ENCODE measurements at regions not wholly inside any gene's neighbourhood (a gene's known extent, or its start where the extent isn't known, plus 50 kb on each side); places are given as distances from the start of the nearest gene placed in this dataset.
"Not testable (repeated sequence)": the region's sequence is repeated elsewhere in the genome, so short reads cannot be mapped to it uniquely, and the experiment has no call there.

DNA sequence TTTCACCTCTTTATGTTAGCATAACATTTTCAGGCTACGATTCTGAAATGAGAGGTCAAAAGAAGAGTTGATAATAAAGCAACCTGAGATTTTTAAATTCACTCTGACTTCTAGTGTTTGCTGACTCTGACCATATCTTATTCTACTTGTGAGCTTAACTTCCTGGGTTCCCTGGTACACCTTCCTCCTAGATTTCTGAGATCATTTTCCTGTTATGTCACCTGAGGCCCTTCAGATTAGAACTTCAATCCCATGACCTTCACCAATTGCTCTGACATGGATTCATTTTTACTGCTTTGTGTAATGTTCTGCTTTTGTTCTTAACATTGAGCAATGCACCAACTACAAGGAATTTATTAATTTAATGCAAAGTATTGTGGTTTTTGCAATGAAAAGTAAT, 542.9 kb upstream of the FLRT2 start:
- DNase-seq (ENCODE audit: low spot score), result no peak

DNA sequence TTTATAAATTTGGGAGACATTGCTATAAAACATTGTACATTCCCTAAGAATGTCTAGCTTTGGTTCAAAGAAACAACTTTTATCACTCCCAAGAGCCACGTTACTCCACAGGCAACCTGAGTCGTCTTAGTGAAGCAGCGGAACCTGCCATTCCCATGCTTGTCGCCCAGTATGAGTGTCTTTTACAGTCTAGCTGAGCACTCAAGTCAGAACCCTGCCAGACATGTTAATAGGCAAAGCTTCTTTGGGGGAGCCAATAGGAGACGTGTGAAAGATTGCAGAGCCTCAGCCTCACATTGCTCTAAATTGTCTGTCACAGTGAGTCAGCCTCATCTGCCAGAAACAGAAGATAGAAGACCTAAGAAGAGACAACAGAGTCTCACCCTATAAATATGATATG, 541.6 kb upstream of the FLRT2 start:
- DNase-seq (ENCODE audit: low spot score), result no peak

DNA sequence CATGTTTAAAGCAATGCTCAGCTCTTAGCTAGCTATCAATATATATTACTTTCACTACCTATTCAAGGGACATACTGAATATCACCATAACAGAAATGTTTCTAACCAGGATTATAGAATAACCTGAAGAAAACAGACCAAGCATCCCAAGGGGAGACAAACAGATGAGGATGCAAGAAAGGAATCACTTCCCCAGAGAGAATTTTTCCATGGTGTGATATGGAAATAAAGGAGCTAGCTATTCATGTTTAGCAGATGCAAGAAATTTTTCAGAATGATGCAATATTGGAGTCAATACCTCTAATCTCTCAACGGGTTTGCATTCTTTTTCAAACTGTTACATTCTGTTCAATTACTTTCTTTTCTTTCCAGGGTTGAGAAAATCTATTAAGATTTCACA, 538.9 kb upstream of the FLRT2 start:
- DNase-seq (ENCODE audit: low spot score), result no peak

DNA sequence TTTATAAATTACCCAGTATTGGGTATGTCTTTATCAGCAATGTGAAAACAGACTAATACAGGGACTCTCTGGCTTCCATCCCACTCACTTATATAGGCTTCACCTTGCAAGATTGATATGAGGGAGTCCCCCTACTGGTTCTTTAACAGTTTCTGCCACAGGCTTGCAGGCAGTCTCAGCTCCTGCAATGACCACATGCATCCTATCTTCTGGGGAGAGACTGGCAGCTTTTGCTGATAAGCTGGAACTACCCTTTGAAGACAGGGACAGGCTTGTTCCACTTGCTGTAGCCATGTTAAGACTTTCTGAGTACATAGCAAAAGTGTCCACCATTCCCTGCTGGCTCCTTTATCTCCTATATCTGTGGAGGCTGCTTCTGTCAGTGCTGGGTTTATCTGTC, 531.7 kb upstream of the FLRT2 start:
- DNase-seq (ENCODE audit: low spot score), result no peak

DNA sequence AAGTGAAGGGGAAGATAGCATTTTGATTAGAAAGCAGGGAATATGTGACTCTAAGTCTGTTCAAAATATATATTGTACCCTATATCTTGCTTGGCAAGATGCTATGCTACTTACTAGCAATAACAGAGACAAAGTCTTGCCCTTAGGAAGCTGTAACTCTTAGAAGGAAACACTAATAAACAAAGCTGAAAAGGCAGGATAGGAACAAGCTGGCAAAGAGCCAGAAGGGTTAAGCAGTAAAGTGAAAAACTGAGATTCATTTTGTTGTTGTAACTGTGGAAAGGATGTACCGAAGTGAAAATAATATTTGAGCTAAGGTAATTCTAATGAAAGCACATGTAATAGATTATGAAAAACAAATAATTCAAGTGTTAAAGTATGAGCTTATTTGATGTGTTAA, 527.1 kb upstream of the FLRT2 start:
- no peak for DNase-seq (ENCODE audit: low spot score)

DNA sequence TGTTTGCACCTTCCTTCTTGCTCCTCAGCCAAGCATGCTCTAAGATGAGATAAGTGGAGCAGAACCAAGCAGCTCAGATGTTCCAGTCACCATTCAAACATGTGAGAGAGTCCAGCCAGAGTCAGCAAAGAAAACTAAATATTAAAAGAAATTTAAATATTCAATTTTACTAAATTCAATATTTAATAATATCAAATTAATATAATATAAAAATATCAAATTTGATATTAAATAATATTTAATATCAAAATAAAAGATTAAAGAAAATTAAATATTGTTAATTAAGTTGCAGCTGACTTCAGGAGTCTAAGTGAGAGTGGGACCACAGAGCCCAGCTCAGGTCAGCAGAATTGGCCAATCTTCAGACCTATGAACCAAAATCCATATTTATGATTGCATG, 526.1 kb upstream of the FLRT2 start:
- no peak for DNase-seq (ENCODE audit: low spot score)

DNA sequence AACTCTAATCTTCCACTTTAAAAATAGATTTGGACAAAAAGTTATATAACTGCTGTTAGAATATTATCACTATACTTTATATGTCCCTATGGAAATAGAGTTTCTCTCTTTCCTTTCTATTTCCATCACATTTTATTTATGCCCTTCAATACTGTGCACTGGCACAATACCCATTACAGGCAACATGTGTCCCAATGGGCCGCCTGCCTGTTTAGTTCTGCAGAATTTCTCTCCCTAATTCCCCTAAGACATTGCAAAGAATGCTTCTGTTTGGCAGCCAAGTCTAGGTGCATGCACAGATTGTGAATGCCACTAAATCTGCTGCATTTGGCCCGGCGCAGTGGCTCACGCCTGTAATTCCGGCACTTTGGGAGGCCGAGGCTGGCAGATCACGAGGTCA, 520.4 kb upstream of the FLRT2 start:
- DNase-seq (ENCODE audit: low spot score), result no peak

DNA sequence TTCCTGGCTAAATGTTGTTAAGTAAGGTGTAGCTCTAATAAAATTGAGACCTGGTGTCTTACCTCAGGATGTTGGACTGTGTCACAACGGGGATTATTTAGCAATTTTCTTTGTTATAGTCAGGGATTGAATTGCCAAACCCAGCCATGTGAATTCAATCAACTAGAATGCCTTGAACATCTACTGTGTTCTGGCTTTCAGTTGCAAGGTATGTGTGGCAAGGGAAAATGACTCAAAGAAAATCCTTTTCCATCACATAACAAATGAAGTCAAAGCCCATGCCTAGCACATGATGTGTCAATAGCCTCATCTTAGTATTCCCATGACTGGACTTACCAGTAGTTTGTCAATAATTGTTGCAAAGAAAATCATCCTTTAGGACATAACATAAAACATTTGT, 519.8 kb upstream of the FLRT2 start:
- DNase-seq (ENCODE audit: low spot score), result no peak

DNA sequence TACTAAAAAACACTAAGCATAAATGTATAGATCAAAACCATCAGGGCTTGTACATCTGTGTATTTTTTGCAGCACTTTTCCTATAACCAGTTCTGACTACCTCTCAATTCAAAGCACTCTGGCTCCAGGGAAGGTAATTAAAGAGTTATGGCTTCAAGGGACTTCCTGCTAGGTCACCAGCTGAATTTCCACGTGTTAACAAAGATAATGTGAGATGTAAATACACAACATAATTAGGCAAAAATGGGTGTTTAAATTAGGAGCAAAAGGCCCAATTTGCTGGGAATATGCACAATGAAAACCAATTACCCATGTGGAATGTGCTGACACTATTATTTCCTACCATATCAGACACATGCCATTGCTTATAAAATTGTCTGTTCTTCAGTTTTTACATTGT, 513.4 kb upstream of the FLRT2 start:
- no peak for DNase-seq (ENCODE audit: low spot score)

DNA sequence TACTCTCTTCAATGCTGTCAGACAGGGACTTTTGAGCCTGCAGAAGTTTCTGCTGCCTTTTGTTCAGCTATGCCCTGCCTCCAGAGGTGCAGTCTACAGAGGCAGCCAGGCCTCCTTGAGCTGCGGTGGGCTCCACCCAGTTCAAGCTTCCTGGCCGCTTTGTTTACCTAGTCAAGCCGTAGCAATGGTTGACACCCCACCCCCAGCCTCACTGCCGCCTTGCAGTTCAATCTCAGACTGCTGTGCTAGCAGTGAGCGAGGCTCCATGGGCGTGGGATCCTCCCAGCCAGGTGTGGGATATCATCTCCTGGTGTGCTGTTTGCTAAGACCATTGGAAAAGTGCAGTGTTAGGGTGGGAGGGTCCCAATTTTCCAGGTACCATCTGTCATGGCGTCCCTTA, 506.1 kb upstream of the FLRT2 start:
- not testable (repeated sequence) for DNase-seq (ENCODE audit: low spot score)

DNA sequence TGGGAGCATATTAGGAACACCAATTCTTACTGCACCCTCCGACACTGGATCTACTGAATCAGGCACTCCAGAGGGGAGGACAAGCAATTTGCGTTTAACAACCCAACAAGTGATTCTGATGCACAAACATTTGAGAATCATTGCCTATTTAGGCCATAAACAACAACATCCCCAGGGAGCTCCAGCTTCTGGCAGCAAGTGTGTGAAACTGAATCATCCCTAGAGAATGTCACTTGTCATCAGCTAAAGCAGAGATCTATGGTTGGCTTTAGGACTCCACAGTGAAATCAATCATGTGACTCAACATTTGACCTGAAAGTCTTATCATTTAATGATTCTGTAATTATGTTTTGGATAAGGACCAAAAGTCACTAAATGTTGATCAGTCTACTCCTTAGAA, 505.0 kb upstream of the FLRT2 start:
- DNase-seq (ENCODE audit: low spot score), result no peak

DNA sequence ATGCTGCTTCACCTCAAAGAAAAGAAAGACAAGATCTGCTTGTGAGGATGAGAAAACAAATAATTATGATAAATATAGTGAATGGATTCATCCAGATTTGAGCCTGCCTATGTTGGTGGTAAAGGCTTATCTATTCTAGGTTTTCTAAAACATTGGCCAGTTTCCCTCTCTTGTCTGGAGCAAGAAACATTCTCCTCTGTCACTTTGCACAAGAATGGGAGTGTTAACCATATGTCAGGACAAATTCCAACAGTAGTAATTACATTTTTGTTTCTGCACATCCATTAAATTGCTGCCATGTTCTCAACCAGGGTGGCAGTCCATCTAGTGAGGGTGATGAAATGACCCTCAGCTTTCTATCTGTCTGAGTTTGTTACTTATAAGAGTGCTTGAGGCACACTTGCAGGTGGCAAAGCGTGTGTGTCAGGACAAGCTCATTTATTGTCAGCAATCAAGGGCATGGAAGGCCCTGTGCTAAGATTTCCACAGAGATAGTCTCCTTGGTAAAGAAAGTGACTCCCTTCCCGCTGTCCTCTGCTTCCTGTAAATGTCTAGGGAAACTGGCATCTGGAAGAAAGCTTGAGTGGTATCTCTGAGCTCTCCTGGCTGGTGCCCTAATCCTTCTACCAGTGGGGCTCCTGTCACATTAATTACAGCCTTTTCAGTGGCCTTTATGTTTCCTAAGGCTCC, 502.1 kb upstream of the FLRT2 start:
- no peak for DNase-seq (ENCODE audit: low spot score)

DNA sequence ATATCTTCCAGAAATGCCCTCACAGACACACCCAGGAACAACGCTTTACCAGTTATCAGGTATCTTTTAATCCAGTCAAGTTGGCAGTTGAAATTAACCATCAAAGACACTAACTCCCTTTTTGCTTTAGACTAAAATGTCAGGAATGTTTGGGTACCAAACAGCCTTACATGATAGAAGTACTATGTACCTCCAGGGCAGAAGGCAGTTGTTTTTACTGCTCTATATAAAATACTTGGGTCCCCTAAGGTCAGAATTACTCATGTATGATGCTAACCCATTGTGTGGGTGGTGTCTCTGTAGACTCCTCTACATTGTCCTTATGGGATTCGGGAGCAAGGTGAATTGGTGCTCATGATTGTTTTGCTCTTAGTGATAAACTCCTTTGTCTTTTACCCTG, 492.5 kb upstream of the FLRT2 start:
- DNase-seq (ENCODE audit: low spot score), result no peak

DNA sequence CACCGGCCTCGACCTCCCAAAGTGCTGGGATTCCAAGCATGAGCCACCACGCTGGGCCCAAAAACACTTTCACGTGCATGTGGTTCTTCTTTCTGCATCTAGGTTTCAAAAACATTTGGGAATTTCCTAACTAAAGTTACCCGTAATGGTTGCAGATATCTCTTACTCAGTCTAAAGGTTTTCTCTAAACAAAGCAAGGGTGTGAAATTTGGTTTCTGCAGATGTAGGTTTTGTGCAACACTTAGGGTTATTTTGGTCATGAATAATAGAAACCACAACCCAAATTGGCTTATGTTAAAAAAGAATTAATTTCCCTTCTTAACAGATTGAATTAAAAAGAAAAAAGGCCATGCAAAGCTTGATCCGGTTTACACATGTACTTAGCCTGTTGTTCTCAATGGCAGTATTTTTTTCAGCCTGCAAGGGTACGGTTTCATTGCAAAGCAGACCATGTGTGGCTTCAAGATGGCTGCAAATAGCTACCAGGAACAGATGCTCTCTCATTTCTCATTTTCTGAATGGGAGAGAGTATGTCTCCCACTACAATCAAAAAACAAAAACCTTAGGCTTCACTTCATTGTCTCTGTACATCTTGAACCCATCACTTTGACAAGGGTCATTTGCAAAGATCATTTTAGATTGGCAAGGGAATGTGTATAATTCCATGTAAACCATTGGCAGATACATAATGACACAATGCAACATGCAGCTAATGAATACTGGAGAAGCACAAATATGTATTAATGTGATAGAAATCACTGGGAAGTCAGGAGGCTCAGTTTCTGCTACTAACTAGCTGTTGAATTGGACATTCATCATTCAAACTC, 491.2 kb upstream of the FLRT2 start:
- DNase-seq (ENCODE audit: low spot score), result no peak

DNA sequence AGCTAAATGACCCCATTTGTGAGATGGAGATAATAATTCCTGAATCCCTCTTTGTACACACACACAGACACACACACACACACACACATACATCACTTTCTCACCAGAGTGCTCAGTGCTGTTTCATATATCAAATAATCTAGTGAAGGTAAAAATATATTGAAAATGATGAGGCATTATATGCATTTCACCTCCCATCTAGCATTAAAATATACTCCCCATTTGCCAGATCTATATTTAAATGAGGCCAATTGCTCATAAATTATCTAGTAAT, 490.7 kb upstream of the FLRT2 start:
- no peak for DNase-seq (ENCODE audit: low spot score)

DNA sequence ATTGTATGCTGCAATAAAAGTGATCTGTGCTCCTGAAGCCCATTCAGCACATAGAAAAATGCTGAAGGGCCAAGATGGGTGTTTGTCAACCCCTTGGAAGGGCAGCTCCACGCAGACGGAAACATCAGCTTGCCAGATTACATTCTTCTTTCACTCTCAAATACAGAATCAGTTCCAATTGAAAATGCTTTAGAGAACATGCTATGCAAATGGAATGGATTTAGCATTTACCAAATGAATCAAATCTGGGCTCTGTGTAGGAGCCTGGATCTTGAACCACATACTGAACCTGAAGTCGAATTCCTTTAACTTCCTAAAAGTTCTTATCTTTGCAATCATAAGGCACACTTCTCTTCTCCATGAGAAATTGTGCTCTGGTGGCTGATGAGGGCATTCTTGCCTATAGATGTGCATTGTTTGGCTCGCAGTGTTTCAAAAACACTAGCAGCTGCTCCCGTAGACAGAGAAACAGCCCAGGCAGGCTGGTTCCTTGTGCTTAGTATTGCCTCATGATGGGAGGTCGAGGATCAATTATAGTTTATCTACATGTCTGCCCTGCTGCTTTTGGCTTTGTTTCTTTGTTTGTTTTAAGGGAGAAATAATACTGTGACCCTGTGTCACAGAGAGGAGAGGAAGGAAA, 489.8 kb upstream of the FLRT2 start:
- DNase-seq (ENCODE audit: low spot score), result no peak

DNA sequence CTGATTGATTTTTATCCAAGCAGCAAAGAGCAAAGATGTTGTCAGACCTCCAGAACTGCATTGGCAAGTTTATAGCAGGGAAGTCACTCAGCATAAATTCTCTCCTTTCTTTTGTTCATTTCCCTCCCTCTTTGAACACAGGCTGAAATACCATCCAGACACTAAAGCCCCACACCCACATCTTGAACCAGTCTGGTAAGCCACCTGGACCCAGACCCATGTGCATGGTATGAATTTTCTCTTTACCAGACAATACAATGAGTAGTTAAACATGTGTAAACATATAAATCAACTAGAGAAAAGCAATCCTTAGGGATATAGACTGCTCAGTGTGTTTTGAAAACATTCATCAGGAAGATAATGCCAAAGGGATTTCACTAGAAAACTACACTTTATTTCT, 488.3 kb upstream of the FLRT2 start:
- DNase-seq (ENCODE audit: low spot score), result no peak

DNA sequence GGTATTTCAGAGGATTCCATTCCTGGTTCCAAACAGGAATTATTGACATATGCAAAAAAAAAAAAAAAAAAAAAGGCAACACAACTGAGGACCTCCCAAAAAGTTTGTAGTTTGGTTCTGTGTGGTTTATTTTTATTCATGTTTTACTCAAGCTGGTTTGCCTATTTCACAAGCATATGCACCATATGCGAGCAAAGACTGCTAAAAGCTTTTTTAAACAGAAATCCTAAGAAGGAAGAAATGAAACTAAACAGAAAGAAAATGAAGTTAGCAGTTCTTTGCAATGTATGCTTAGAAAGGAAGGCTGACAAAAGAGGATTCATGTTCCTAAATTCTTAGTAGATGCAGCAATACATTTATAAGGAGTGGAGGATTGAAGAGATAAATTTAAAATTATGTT, 487.6 kb upstream of the FLRT2 start:
- no peak for DNase-seq (ENCODE audit: low spot score)

DNA sequence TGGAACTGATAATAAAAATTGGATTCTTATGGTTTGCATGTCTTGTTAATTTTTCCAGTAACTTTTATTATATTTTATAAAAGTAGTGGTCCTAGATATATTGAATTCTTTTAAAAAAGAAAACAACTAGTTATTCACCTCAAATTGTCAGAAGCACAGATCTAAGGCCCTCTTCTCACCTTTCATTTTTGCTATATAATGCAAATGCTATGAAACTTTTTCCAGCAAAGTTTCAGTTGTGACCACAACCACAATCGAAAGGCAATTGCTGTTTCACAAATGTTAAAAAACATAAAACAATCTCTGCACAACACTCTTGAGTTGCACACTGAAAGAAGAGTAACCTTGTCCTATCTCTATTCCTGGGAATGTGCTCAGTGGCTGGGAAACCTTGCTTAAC, 479.8 kb upstream of the FLRT2 start:
- no peak for DNase-seq (ENCODE audit: low spot score)

DNA sequence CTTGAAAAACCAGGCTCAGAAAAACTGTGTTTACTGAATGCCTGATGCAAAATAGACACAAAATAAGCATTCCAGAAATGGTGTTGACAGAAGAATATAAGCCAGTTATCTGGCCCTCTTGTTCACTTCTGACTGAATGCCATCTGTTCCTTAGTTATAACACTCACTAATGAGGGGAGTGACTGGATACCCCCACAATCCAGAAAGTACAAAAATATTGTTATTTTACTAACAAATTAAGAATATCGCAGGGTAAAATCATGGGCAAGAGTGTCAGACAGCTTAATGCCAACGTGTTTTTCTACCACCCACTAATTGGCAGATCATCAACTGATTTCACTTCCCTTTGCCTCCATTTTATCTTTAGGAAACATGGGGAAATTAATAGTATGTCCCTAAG, 477.3 kb upstream of the FLRT2 start:
- DNase-seq (ENCODE audit: low spot score), result no peak

DNA sequence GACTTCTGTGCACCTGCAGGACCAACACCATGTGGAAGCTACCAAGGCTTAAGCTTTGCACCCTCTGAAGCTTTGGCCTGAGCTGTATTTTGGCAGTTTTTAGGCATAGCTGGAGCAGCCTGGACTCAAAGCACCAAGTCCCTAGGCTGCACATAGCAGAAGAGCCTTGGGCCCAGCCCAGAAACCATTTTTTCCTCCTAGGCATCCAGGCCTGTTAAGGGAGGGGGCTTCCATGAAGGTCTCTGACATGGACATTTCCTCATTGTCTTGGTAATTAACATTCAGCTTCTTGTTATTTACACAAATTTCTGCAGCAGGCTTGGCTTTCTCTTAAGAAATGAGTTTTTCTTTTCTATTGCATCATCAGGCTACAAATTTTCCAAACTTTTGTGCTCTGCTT, 475.8 kb upstream of the FLRT2 start:
- DNase-seq (ENCODE audit: low spot score), result no peak

DNA sequence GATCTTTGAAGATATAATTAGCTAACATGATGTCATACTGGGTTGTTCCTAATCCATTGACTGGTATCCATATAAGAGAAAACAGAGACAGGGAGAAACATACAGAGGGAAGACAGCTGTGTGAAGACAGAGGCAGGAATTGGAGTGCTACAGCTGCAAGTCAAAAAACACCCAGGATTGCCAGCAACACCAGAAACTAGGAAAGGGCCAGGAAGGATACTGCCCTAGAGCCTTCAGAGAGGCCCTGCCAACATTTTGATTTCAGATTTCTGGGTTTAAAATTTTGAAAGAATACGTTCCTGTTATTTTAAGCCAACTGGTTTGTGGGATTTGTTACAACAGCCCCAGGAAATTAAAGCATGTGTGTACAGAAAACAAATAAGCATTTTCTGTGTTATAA, 473.7 kb upstream of the FLRT2 start:
- no peak for DNase-seq (ENCODE audit: low spot score)

DNA sequence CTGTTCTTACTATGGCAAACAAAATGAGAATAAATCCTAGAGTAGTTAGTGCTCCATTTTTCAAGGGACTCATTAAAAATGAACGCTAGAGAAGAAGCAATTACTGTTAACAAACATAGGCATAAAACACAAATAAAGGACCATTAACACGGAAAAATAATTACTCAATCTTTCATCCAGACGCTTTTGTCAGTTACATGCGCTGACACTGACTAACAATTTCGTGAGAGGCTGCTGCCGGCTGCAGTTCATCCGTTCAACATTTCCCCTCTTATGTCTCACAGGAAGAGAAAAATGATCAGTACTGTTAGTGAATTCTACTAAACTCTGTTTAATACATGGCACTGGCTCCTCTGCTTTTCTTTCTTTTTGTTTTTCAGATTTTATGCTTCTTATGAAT, 472.7 kb upstream of the FLRT2 start:
- DNase-seq (ENCODE audit: low spot score), result no peak

DNA sequence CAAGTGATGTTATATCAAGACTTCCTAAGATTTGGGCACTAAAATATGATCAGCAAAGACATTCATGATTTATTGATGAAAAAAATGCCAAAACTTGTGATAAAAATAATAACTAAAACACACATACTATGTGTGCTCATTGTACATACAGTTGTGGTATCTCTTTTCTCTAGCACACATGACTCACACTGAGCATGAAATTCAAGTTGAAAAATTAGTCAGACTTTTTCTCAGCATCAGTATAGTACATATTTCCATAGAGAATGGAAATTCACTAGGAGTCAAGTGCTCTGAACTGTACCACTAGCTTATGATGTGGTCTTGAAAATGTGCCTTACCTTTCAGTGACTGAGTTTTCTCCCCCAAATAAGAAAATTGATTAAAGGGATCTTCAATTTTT, 471.8 kb upstream of the FLRT2 start:
- no peak for DNase-seq (ENCODE audit: low spot score)
